Upper lobe of right lung (tissue), 1 donor: ENCODE measurements at regions not wholly inside any gene's neighbourhood (a gene's known extent, or its start where the extent isn't known, plus 50 kb on each side); places are given as distances from the start of the nearest gene placed in this dataset.
A peak's percentile ranks its signal among the peaks of the same experiment; 100 is the strongest.

ENCODE experiments used
- ATAC-seq: fragments of 200-7000 bp; cut with Tn5 transposase; one replicate; pipeline ENCODE4 v1.9.1; 2020; ENCODE audit warnings: mild to moderate bottlenecking, moderate library complexity
- DNase-seq: peaks from one replicate; pipeline ENCODE4 v3.0.0-alpha.2; 2020
- H3K27ac ChIP-seq: fragments of 200-600 bp; one replicate; pipeline ENCODE4 v1.8.0; 2022
- H3K27me3 ChIP-seq: fragments of 200-600 bp; one replicate; pipeline ENCODE4 v1.8.0; 2022; ENCODE audit warnings: mild to moderate bottlenecking
- H3K36me3 ChIP-seq: fragments of 200-600 bp; one replicate; pipeline ENCODE4 v1.8.0; 2022
- H3K4me1 ChIP-seq: fragments of 200-600 bp; one replicate; pipeline ENCODE4 v1.8.0; 2022
- H3K4me3 ChIP-seq: fragments of 200-600 bp; one replicate; pipeline ENCODE4 v1.8.0; 2022; ENCODE audit warnings: mild to moderate bottlenecking
- H3K9me3 ChIP-seq: fragments of 200-600 bp; one replicate; pipeline ENCODE4 v1.8.0; 2022
- CTCF ChIP-seq: fragments of 200-600 bp; IDR thresholded peaks from one replicate; pipeline ENCODE4 v1.8.0; 2022; ENCODE audit warnings: antibody characterized with exemption
- intact Hi-C: fragments of 100-400 bp; cut with DNase I; formaldehyde crosslinking; loops from one replicate; pipeline ENCODE4 v1.11.0; 2022
- donor health status: DM: no; HTN: yes; CAD: no; lungs with severe emphysema.

GRCh38 chr7:142669074-142669654 lies 80.1 kb upstream of the PRSS1 start:
- ATAC-seq (no peak), DNase-seq (no peak)
- Histone ChIP-seq H3K36me3 (no peaks in the 10 kb centered on the region), H3K27me3 (no peaks in the 10 kb centered on the region), H3K9me3 (no peaks in the 10 kb centered on the region), H3K27ac (no peak overlapping the region), H3K4me3 (no peak overlapping the region), H3K4me1 (no peaks in the 10 kb centered on the region)
- peak; percentile 34 for TF ChIP-seq CTCF
- intact Hi-C loops = no loop called here

- Histone ChIP-seq H3K27me3 (no peaks in the 10 kb centered on the region), H3K4me1 (no peaks in the 10 kb centered on the region), H3K36me3 (no peaks in the 10 kb centered on the region), H3K27ac (no peak overlapping the region), H3K9me3 (no peaks in the 10 kb centered on the region), H3K4me3 (no peak overlapping the region)
- DNase-seq (no peak), ATAC-seq (peak; percentile 62)
- no peak for TF ChIP-seq CTCF
- intact Hi-C loops = no loop called here
Measured at GRCh38 chr7:142668495-142668894, 80.8 kb upstream of the PRSS1 start.

GRCh38 chr7:142657376-142657775 lies 91.9 kb upstream of the PRSS1 start:
- H3K27ac ChIP-seq = no peak overlapping the region
- no peak for TF ChIP-seq CTCF
- no peak for DNase-seq
- no peaks in the 10 kb centered on the region for H3K9me3 ChIP-seq
- ATAC-seq = no peak
- H3K4me1 ChIP-seq = no peaks in the 10 kb centered on the region
- H3K27me3 ChIP-seq = no peaks in the 10 kb centered on the region
- no peaks in the 10 kb centered on the region for H3K36me3 ChIP-seq
- intact Hi-C loops = no loop called here
- H3K4me3 ChIP-seq = no peak overlapping the region

GRCh38 chr7:142654398-142654797 lies 94.9 kb upstream of the PRSS1 start:
- no peak overlapping the region for H3K4me3 ChIP-seq
- no peak for DNase-seq
- no peak overlapping the region for H3K27ac ChIP-seq
- H3K27me3 ChIP-seq = no peaks in the 10 kb centered on the region
- ATAC-seq = no peak
- no peaks in the 10 kb centered on the region for H3K9me3 ChIP-seq
- intact Hi-C loops = no loop called here
- no peaks in the 10 kb centered on the region for H3K4me1 ChIP-seq
- H3K36me3 ChIP-seq = no peaks in the 10 kb centered on the region
- no peak for TF ChIP-seq CTCF

- peaks cover 22% of the 10 kb centered on the region for H3K27me3 ChIP-seq
- intact Hi-C loops = no loop called here
- no peak for ATAC-seq
- DNase-seq = no peak
- H3K27ac ChIP-seq = no peak overlapping the region
- no peaks in the 10 kb centered on the region for H3K4me1 ChIP-seq
- H3K4me3 ChIP-seq = no peak overlapping the region
- no peak for TF ChIP-seq CTCF
- no peaks in the 10 kb centered on the region for H3K36me3 ChIP-seq
- no peaks in the 10 kb centered on the region for H3K9me3 ChIP-seq
Measured at GRCh38 chr7:142647749-142648148, 101.5 kb upstream of the PRSS1 start.
